Tibial nerve (tissue), 4 donors: ENCODE measurements at regions not wholly inside any gene's neighbourhood (a gene's known extent, or its start where the extent isn't known, plus 50 kb on each side); places are given as distances from the start of the nearest gene placed in this dataset.
"Not testable (repeated sequence)": the region's sequence is repeated elsewhere in the genome, so short reads cannot be mapped to it uniquely, and the experiment has no call there.

ENCODE experiments used
- DNase-seq, 2 donors: peaks; one replicate each; pipeline ENCODE4 v3.0.0-alpha.2; 2019; ENCODE audit warnings: low spot score in 2 of 2
- H3K27ac ChIP-seq, 4 donors: fragments of 200-600 bp; sonication (generic) in 3 of 4; one replicate each; pipeline ENCODE4 v1.5.1; 2017 to 2019; ENCODE audit warnings: mild to moderate bottlenecking in 1 of 4
- H3K27me3 ChIP-seq, 2 donors: fragments of 200-600 bp; sonication (generic) in 1 of 2; one replicate each; pipeline versions ENCODE4 v1.5.1 to v1.6.0; 2017 to 2019
- H3K36me3 ChIP-seq, 3 donors: fragments of 200-600 bp; sonication (generic); one replicate each; pipeline ENCODE4 v1.5.1; 2018 to 2019
- H3K4me1 ChIP-seq, 4 donors: fragments of 200-600 bp; sonication (generic) in 3 of 4; one replicate each; pipeline ENCODE4 v1.5.1; 2017 to 2019
- H3K4me3 ChIP-seq, 4 donors: fragments of 200-600 bp; sonication (generic) in 3 of 4; one replicate each; pipeline ENCODE4 v1.5.1; 2017 to 2019; ENCODE audit warnings: mild to moderate bottlenecking in 1 of 4, moderate library complexity in 1 of 4
- H3K9me3 ChIP-seq, 4 donors: fragments of 200-600 bp; sonication (generic) in 3 of 4; one replicate each; pipeline ENCODE4 v1.5.1; 2017 to 2019
- CTCF ChIP-seq, 5 experiments: fragments of 200-600 bp in 3 of 5; fragments of 450-650 bp in 2 of 5; sonication (generic) in 3 of 5; IDR thresholded peaks; one replicate each; pipeline ENCODE4 v1.5.1; 2016 to 2019; ENCODE audit warnings: antibody characterized with exemption in 5 of 5, mild to moderate bottlenecking in 3 of 5, moderate library complexity in 2 of 5
- EP300 ChIP-seq, 2 donors: sonication (generic); formaldehyde crosslinking; IDR thresholded peaks; one replicate each; pipeline ENCODE4 v1.6.1; 2017; ENCODE audit warnings: antibody characterized with exemption in 2 of 2, mild to moderate bottlenecking in 1 of 2
- POLR2A ChIP-seq, 2 donors: fragments of 450-650 bp; IDR thresholded peaks; one replicate each; pipeline ENCODE4 v1.6.1; 2017; ENCODE audit warnings: antibody characterized with exemption in 2 of 2, mild to moderate bottlenecking in 2 of 2, moderate library complexity in 2 of 2
- WGBS, 2 donors: methylation state at CpG; one replicate each; pipeline ENCODE4 v1.1.5; 2018; 5-methylcytosine and 5-hydroxymethylcytosine counted together

- 90 to 92% methylated on average over 2 of the region's 2 CpGs for WGBS, 2 donors
- Histone ChIP-seq H3K27ac (no peak overlapping the region), H3K36me3 (no peaks in the 10 kb centered on the region), H3K4me3 (no peak overlapping the region), H3K4me1 (no peaks in the 10 kb centered on the region), H3K27me3 (no peaks in the 10 kb centered on the region), H3K9me3 (peaks cover 0 to 8% (median 0%) of the 10 kb centered on the region in 4 donors)
- DNase-seq: no peak
- no peak for TF ChIP-seq POLR2A (IDR thresholded peaks at IDR 0.05)
- no peak for TF ChIP-seq EP300 (IDR thresholded peaks at IDR 0.05)
- TF ChIP-seq CTCF (IDR thresholded peaks at IDR 0.05): no peak
These were observed 333.7 kb upstream of the CDH19 start for GRCh38 chr18:66937546-66937945.

GRCh38 chr18:66931010-66931409 lies 327.1 kb upstream of the CDH19 start:
- Histone ChIP-seq H3K4me1 (no peaks in the 10 kb centered on the region), H3K27ac (no peak overlapping the region), H3K4me3 (no peak overlapping the region), H3K27me3 (no peaks in the 10 kb centered on the region), H3K36me3 (no peaks in the 10 kb centered on the region), H3K9me3 (no peaks in the 10 kb centered on the region)
- no peak for DNase-seq
- 90 to 91% methylated on average over 11 of the region's 11 CpGs for WGBS, 2 donors
- no peak for TF ChIP-seq EP300 (IDR thresholded peaks at IDR 0.05)
- TF ChIP-seq POLR2A (IDR thresholded peaks at IDR 0.05): no peak
- TF ChIP-seq CTCF (IDR thresholded peaks at IDR 0.05): no peak

GRCh38 chr18:66916834-66917233 lies 312.9 kb upstream of the CDH19 start:
- Histone ChIP-seq H3K27ac (no peak overlapping the region), H3K9me3 (no peaks in the 10 kb centered on the region), H3K36me3 (no peaks in the 10 kb centered on the region), H3K27me3 (no peaks in the 10 kb centered on the region), H3K4me3 (no peak overlapping the region), H3K4me1 (no peaks in the 10 kb centered on the region)
- no peak for TF ChIP-seq POLR2A (IDR thresholded peaks at IDR 0.05)
- no peak for DNase-seq

- Histone ChIP-seq H3K9me3 (no peaks in the 10 kb centered on the region), H3K27me3 (no peaks in the 10 kb centered on the region), H3K36me3 (no peaks in the 10 kb centered on the region), H3K4me1 (no peaks in the 10 kb centered on the region), H3K27ac (no peak overlapping the region), H3K4me3 (no peak overlapping the region)
- TF ChIP-seq CTCF (IDR thresholded peaks at IDR 0.05): no peak
- no peak for TF ChIP-seq EP300 (IDR thresholded peaks at IDR 0.05)
- no peak for TF ChIP-seq POLR2A (IDR thresholded peaks at IDR 0.05)
- no peak for DNase-seq
These were observed 296.9 kb upstream of the CDH19 start for GRCh38 chr18:66900837-66901236.

- TF ChIP-seq POLR2A (IDR thresholded peaks at IDR 0.05) (no peak), CTCF (IDR thresholded peaks at IDR 0.05) (no peak), EP300 (IDR thresholded peaks at IDR 0.05) (no peak)
- DNase-seq: no peak
- Histone ChIP-seq H3K4me3 (no peak overlapping the region), H3K27me3 (no peaks in the 10 kb centered on the region), H3K9me3 (no peaks in the 10 kb centered on the region), H3K4me1 (no peaks in the 10 kb centered on the region), H3K27ac (no peak overlapping the region), H3K36me3 (no peaks in the 10 kb centered on the region)
These were observed 291.7 kb upstream of the CDH19 start for GRCh38 chr18:66895631-66896030.

- Histone ChIP-seq H3K4me1 (no peaks in the 10 kb centered on the region), H3K4me3 (no peak overlapping the region), H3K36me3 (no peaks in the 10 kb centered on the region), H3K27ac (no peak overlapping the region), H3K27me3 (no peaks in the 10 kb centered on the region), H3K9me3 (no peaks in the 10 kb centered on the region)
- no peak for TF ChIP-seq POLR2A (IDR thresholded peaks at IDR 0.05)
- TF ChIP-seq CTCF (IDR thresholded peaks at IDR 0.05): no peak
- TF ChIP-seq EP300 (IDR thresholded peaks at IDR 0.05): no peak
- 68 to 72% methylated on average over 3 of the region's 3 CpGs for WGBS, 2 donors
- no peak for DNase-seq
These were observed 291.0 kb upstream of the CDH19 start for GRCh38 chr18:66894851-66895250.

- WGBS, 2 donors: 92 to 97% methylated on average over 13 of the region's 13 CpGs
- not testable (repeated sequence) for H3K27ac ChIP-seq, DNase-seq, H3K36me3 ChIP-seq, H3K9me3 ChIP-seq, H3K27me3 ChIP-seq, H3K4me1 ChIP-seq, H3K4me3 ChIP-seq
These were observed 288.5 kb upstream of the CDH19 start for GRCh38 chr18:66892388-66892787.
